Inflammatory macrophage treated with lipopolysaccharide for 1 hour (primary cell): ENCODE measurements at regions not wholly inside any gene's neighbourhood (a gene's known extent, or its start where the extent isn't known, plus 50 kb on each side); places are given as distances from the start of the nearest gene placed in this dataset.
A peak's percentile ranks its signal among the peaks of the same experiment; 100 is the strongest.
"Not testable (repeated sequence)": the region's sequence is repeated elsewhere in the genome, so short reads cannot be mapped to it uniquely, and the experiment has no call there.

Experiments
- DNase-seq, 2 donors: peaks; one replicate each; pipeline ENCODE4 v3.0.0-alpha.2; 2020 to 2022

DNA sequence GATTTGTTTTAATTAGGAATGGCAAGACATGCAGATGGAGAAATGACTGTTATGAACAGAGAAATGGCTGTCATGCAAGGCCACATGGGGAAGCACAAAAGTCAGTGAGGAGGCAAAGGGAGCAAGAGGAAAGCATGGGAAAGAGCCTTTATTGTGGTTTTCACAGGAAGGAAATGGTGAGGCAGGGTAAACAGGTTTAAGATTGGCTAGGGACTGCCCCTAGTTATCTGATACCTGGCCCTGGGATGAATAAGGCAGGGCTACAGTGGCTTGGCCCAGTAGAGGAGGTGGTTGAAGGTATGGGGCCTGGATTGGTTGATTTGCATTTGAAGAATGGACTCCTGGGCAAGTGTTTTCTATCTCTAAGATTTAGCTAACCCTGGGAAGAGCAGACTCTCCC, 168.7 kb upstream of the CNOT2 start:
- no peak for DNase-seq

DNA sequence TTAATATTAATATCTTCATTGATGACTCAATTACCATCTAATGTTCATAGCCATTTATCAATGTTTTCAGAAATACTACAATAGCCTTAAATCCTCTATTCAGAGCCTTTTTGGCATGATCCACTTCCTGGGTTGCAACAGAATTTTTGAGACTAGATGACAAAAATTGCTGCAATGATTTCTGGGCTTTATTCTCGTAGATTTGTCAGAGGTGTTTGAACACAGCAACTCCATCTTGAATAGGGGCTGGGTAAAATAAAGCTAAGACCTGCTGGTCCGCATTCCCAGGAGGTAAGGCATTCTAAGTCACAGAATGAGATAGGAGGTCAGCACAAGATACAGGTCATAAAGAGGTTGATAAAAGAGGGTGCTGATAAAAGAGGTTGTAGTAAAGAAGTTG, 165.8 kb upstream of the CNOT2 start:
- no peak for DNase-seq

DNA sequence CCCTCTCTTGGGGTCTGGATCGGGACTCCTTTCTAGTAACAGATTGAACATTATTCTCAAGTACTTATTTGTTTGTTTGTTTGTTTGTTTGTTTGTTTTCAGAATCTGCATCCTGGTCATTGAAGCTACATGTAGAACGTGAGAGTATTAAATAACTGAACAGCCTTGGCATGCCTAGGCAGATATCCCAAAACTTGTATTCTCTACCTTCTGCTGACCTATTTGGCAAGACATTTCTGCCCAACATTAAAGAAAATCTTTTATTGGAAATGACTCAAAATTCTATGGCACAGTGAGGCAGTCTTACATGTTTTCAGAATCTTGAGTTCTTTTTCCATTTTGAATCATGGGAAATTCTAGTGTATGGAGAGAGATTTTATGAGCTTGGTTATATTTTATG, 165.1 kb upstream of the CNOT2 start:
- DNase-seq: no peak

DNA sequence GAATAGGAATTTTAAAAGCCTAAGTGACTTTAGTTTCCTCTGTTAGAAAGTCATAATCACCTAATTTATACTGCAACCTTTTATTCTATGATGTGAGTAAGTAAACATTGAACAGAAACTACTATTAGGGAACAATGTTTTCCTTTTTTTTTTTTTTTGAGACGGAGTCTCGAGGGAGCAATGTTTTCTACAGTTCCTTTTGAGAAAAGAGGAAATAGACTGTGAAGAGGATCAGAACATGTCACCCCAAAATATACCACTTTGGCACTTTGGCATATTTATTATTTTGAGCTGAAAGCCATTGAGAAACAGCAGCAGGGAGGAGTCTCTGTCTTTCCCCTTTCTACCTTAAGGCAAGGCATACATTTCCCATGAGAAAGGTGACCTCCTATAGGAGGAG, 162.7 kb upstream of the CNOT2 start:
- DNase-seq: peak; percentile 25 to 35

DNA sequence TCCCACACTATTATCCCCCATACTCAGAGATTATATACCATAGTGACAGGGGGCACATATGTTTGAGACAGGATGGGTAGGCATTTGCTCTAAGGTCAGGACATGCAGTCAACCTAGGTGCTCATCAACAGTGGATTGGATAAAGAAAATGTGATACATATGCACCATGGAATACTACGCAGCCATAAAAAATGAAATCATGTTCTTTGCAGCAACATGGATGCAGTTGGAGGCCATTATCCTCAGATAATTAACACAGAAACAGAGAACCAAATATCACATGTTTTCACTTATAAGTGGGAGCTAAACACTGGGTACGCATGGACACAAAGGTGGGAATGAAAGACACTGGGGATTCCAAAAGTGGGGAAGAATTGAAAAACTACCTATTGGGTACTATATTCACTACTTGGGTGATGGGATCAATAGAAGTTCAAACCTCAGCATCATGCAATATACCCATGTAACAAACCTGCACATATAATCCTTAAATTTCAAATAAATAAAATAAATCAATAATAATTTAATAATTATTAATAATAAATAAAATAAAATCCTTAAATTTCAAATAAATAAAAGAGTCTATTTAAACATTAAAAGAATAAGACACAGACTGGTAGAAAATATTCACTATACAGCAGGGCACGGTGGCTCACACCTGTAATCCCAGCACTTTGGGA, 160.1 kb upstream of the CNOT2 start:
- DNase-seq: no peak

DNA sequence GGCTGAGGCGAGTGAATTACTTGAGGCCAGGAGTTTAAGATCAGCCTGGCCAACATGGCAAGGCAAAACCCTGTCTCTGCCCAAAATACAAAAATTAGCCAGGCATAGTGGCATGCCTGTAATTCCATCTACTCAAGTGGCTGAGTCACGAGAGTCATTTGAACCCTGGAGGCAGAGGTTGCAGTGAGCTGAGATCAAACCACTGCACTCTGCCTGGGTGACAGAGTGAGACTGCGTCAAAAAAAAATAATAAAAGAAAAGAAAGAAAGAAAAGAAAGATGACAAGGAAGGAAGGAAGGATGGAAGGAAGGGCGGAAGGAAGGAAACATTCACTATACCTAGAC, 159.6 kb upstream of the CNOT2 start:
- DNase-seq: no peak

DNA sequence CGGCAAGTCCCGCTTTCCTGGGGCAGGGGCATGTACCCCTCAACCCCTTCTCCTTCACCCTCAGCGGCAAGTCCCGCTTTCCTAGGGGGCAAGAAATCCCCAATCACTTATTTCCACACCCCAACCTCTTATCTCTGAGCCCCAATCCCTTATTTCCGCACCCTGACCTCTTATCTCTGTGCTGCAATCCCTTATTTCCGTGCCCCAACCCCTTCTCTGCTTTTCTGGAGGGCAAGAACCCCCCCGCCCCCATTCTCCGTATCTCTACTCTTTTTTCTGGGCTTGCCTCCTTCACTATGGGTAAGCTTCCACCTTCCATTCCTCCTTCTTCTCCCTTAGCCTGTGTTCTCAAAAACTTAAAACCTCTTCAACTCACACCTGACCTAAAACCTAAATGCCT, 156.9 kb upstream of the CNOT2 start:
- not testable (repeated sequence) for DNase-seq

DNA sequence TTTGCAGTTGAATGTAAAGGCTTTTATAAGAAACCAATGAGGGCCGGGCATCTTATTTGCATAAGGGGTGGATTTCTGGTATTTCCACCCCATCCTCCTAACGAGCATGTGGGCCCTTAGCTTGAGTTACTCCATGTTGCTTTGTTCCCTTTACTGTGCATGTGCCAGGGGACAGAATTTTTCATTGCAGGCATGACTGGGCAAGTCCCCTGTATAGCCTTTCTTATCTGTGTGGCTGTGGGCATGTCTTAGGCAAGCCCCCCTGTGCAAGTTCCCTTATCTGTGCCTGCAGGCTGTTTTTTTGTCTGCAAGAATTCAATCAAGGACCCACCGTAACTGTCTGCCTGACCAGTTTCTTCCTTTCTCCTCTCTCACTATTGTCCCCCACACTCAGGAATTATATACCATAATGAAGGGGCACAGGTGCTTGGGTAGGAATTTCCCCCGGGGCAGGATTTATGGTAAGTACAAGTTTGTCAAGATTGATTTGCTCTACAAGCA, 152.2 kb upstream of the CNOT2 start:
- DNase-seq: no peak

DNA sequence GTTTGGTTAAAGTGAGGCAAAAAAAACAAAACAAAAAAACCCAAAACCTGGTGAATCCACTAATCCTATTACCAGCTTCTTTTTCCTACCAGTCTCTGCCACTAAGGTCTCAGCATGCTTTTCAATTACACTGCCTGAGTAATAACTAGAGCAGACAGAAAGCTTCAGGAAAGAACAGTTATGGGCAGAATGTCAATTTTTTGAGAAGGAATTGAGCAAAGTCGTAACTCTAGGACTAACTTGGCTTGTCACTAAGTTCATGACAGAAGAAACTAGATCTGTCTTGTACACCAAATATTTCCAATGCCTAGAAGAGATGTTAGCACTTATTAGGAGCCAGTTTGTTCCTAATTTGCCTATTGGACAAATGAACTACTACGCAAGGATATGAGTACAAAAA, 148.8 kb upstream of the CNOT2 start:
- DNase-seq: no peak

DNA sequence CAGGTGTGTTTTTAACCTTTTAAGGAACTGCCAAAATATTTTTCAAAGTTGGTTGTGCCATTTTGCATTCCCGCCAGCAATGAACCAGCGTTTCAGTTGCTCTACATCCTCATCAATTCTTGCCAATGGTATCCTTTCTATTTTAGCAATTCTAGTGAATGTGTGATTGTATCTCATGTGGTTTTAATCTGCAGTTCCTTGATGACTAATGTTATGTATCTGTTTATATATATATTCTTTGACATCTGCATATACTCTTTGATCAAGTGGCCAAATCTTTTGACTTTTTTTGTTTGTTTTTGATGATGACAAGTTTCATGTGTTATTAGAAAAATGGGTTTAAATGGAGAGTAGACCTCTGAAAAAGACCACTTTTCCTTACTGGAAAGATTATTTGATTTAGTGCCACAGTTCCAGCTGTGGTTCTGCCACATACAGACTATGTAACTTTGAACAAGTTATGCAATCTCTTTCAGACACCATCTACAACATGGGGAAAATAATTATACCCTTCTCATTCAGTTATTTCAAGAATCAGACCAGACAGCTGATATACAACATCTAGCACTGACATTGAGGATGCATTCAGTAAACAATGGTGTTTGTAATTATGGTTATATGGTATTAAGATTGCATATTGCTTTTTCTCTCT, 146.3 kb upstream of the CNOT2 start:
- DNase-seq: no peak

DNA sequence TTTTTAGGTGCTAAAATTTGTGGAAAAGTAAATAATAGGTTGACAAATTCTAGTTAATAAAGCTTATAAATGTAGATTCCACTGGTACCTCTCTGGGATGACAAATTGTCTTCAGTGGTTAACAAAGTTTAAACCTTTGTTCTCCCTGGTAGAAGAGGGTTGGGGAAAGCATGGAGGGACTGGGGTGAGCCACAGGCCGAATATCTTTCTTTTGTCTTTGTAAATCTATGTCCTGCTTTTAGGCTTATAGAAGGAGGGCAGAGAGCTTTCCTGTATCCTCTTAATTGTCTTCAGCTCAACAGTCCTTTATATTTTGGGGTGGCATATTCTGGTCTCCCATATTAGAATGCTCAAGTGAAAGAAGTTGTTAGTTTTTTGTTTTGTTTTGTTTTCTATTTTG, 142.2 kb upstream of the CNOT2 start:
- no peak for DNase-seq

DNA sequence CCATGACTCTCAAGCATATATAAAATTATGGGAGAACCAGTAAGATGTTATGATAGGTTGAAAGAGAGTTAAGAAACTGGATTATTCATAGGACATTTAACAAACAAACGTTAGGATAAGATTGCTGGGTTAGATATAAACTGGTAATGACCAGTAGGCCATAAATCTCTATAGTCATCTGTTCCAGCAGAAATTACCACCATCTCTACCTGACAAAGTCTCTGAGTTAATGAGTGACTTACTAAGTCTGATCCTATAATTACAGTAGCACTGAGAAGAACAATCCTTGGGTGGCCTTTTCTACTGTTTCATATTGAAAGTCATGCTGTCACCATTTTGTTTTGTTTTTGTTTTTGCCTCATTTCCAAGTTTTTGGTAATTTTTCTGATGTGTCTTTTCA, 136.9 kb upstream of the CNOT2 start:
- DNase-seq: no peak

DNA sequence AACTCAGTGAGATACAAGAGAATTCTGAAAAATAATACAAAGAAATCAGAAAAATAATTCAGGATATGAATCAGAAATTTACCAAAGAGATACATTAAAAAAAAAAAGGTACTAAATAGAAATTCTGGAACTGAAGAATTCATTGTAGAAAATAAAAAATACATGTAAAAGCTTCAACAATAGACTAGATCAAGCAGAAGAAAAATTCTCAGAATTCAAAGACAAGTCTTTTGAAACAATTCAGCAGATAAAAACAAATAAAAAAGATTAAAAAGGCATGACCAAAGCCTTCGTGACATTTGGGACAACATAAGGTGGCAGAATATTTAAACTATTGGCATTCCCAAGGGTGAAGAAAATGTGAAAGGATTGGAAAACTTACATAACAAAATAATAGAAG, 133.1 kb upstream of the CNOT2 start:
- DNase-seq: no peak

DNA sequence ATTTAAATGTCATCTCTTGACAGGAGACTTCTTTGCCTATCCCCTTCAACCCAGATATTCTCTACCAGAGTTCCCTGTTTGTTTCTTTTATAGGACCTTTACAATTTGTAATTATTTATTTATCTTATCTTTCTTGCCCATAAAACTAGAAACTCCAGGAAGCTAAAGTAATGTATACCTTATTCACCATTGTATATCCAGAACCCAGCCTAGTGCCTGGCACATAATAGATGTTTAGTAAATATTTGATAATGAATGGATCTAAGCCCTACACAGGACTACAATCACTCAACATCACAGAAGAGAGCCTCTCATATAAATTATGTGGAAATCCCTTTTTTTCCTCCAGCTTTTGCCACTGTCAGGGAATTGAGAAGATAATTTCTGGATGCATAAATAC, 125.6 kb upstream of the CNOT2 start:
- no peak for DNase-seq

DNA sequence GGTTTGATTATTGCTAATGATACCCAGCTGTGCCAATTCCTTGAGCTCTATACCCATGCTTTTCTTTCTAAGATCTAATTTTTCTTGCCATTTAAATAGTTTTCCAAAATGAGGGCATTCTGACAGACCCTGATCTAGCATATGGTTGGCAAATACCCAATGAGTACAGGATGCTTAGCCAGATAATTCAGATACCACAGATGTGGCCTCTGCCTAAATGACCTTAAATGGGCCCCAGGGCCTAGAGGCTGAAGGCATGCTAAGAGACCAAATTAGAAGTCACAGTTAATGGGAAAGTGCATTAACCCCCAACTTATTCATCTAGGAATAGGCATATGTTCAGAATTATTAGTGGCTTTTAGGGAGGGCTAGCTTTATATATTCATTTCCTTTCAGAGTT, 122.3 kb upstream of the CNOT2 start:
- DNase-seq: no peak

DNA sequence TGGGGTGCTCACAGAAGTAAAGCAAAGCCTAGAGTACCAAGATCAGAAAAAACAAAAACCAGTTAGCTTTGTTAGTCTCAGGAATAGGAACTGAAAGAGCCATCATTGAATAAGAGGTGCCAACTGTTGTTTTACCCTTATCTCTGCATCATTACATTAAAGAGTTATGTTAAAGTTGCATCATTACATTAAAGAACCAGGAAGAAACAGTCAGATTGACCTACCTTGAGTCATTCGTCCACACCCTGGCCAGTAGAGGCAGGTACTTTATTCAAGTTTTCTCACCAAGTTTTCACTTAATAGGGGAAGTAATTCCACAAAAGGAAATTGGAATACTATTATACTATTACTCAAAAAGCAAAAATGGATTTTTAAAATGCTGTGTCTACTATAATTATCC, 121.7 kb upstream of the CNOT2 start:
- DNase-seq: no peak

DNA sequence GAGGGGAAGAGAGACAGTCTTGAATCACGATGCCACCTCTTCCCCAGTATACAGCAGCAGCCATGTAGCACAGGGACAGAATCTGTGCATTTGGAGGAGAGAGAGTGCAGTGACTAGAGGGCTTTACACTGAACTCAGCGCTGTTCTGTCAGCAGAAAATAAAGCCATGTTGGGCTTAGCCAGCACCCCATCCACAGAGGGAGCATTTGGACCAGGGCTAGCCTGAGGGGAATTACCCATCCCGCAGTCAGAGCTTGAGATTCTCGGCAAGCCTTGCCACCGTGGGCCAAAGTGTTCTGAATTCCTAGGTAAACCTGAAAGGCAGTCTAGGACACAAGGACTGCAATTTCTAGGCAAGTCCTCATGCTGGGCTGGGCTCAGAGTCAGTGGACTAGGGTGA, 120.4 kb upstream of the CNOT2 start:
- no peak for DNase-seq

DNA sequence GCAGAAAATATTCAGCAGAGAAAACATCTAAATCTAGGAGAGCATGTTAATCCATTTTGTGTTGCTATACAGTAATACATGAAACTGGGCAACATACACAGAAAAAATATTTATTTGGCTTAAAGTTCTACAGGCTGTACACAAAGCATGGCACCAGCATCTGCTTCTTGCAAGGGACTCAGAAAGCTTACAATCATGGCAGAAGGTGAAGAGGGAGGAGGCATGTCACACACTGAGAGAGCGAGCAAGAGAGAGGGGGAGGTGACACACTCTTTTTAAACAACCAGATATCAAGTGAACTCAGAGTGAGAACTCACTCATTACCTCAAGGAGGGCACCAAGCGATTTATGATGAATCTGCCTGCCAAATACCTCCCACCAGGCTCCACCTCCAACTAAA, 94.2 kb upstream of the CNOT2 start:
- no peak for DNase-seq

DNA sequence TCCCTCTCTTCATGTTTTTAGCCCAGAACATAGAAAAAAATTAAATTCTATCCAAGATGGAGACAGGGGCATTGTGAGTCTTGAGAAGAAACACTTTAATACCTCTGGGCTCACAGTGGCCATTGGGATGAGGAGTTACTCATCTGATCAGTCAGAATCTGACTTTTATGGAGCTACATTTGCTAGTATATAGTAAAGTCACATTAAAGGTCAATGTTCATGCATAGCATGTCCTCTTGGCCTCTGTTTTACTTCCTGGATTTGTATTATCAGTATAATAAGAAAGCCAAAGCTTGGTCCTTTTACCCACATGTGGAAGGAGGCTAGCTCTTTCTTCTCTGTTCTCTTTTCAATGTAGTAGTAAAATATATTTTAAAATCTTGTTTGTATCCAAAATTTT, 93.6 kb upstream of the CNOT2 start:
- no peak for DNase-seq

DNA sequence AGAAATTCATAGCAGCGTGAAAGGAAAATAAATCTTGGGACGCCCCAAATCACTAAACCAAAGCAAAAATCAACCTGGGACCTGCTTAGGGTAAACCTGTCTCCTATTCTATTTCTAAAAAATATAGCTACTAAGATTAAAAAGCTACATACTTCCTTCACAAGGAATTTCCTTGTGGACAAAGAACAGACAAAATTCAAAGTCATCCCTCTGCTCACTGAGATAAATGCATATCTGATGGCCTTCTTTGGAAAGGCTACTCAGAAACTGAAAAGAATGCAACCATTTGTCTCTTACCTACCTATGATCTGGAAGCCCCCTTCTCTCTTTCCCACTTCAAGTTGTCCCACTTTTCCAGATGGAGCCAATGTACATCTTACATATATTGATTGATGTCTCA, 93.0 kb upstream of the CNOT2 start:
- DNase-seq: no peak

DNA sequence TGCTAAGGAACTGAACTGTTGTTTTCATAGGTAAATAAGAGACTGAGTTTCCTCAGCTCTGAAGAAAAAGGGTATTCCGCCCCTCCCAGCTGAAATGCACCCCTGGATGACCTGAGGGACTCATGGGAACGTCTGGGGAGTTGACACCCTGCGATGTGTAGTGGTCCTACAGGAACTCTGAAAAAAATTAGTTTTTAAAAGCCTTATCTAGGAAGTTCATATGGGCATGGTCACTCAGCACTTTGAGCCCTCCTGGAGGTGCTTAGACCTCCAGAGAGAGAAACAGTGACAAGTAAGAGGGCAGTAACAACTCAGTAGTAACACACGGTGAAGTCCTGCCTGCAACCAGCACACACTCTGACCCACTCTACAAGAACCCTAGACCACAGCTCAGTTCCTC, 91.2 kb upstream of the CNOT2 start:
- no peak for DNase-seq

DNA sequence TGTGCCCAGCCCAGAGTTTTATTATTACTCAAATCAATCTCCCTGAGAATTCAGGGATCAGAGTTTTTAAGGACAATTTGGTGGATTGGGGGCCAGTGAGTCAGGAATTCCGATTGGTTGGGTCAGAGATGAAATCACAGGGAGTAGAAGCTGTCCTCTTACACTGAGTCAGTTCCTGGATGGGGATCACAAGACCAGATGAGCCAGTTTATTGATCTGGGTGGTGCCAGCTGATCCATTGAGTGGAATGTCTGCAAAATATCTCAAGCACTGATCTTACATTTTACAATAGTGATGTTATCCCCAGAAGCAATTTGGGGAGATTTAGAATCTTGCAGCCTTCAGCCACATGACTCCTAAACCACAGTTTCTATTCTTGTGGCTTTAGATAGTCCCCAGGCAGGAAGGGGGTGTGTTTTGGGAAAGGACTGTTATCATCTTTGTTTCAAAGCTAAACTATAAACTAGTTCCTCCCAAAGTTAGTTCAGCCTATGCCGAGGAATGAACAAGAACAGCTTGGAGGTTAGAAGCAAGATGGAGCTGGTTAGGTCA, 89.1 kb upstream of the CNOT2 start:
- DNase-seq: no peak

DNA sequence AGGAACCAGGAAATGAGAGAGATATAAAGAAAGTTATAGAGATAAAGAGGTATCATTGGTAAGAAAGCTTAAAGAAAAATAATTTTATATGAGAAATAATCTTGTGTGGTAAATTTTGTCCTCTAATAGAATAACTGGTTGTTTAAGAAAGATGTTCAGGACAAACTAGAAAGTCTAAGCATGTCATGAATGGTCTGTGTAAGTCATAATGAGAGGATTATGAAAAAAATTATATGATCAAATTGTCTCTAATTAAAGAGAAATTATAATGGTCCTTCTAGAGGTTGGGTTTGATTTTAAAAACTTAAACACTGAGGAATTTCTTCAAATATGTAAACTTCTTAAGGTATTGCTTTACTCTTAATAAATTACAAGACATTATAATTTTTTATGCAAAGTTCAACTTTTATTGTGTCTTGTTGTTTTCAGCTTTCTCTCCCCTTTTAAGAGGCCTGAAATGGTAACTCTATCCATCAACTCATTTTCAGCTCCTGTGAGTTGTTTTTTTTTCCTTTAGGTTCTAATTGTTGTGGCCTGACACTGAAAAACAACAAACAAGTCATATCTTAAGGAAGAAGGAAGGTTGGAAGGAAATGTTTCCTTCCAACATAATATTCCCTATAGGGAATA, 88.2 kb upstream of the CNOT2 start:
- DNase-seq: no peak

DNA sequence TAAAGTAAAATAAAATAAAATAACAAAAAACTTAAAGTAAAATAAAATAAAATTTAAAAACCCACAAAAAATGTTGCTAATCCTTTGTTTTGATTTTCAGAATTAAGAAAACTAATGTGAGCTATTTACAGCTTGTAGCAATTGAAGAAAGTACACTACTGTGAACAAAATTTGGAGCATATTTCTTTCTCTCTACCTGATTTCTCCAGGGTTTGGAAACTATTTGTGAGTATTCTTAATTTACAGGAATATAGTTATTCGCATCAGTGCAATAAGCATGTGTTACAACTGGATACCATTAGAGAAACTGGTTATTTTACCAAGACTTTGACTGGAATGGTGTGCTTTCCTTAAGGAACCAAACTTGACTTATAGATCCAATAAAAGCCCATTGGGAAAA, 86.1 kb upstream of the CNOT2 start:
- no peak for DNase-seq
